ENCODE measurements at regions not wholly inside any gene's neighbourhood (a gene's known extent, or its start where the extent isn't known, plus 50 kb on each side); places are given as distances from the start of the nearest gene placed in this dataset.

DNA sequence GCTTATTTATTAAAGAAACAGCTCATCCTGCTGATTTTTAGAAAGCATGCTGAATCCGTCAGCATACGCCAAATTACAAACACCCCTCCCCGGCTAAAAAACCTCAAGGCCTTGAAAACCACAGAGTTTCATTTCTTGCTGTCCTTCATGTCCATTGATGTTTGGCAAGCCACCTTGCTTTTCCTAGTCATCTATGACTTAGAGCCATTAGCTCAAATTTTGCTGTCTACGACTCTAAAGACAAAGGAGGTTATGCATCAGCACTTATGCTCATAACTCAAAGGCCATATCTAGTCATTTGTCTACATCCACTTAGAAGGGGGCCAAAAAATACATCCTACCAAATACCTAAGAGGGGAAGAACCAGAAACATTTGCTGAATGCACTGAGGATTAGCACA is 925.1 kb downstream of the PCDH7 start:
- H2AFZ ChIP-seq: no peak overlapping the region
- no peaks in the 10 kb centered on the region for H3K27me3 ChIP-seq (ENCODE audit: control insufficient read depth, insufficient read depth, low read length)
- H3K9me3 ChIP-seq (ENCODE audit: control insufficient read depth, low read length): no peaks in the 10 kb centered on the region
- H3K4me3 ChIP-seq (ENCODE audit: low read depth, low read length): no peak overlapping the region
- no peak overlapping the region for H3K27ac ChIP-seq
- no peaks in the 10 kb centered on the region for H3K4me1 ChIP-seq
- TF ChIP-seq, protein P1, sequence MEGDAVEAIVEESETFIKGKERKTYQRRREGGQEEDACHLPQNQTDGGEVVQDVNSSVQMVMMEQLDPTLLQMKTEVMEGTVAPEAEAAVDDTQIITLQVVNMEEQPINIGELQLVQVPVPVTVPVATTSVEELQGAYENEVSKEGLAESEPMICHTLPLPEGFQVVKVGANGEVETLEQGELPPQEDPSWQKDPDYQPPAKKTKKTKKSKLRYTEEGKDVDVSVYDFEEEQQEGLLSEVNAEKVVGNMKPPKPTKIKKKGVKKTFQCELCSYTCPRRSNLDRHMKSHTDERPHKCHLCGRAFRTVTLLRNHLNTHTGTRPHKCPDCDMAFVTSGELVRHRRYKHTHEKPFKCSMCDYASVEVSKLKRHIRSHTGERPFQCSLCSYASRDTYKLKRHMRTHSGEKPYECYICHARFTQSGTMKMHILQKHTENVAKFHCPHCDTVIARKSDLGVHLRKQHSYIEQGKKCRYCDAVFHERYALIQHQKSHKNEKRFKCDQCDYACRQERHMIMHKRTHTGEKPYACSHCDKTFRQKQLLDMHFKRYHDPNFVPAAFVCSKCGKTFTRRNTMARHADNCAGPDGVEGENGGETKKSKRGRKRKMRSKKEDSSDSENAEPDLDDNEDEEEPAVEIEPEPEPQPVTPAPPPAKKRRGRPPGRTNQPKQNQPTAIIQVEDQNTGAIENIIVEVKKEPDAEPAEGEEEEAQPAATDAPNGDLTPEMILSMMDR (IDR thresholded peaks at IDR 0.05): no peak
- H3K9ac ChIP-seq: no peak overlapping the region
- no peak overlapping the region for H3K4me2 ChIP-seq (ENCODE audit: low read length)
- no peaks in the 10 kb centered on the region for H3K79me2 ChIP-seq
- H3K36me3 ChIP-seq (ENCODE audit: control insufficient read depth, insufficient read depth, low read length): no peaks in the 10 kb centered on the region

DNA sequence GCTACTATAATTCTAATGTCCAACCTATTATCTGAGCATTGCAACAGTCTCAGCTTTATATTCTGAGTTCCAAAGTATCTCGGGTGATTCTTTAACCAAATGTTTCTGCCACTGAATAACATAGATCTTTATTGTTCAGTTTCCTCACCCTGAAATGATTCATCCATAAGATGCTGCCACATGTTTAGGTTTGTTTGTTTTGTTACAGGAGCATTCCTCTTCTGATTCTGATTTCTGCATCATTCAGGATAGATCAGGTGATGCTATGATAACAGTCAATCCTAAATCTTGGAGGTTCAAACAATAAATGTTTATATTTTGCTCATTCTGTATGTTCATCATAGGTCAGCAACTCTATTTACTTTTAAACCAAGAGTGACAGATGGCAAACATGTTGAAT is 927.6 kb downstream of the PCDH7 start:
- Histone ChIP-seq H3K27me3 (ENCODE audit: control insufficient read depth, insufficient read depth, low read length) (no peaks in the 10 kb centered on the region), H3K4me3 (ENCODE audit: low read depth, low read length) (no peak overlapping the region), H3K4me2 (ENCODE audit: low read length) (no peak overlapping the region), H3K27ac (no peak overlapping the region), H3K4me1 (no peaks in the 10 kb centered on the region), H3K36me3 (ENCODE audit: control insufficient read depth, insufficient read depth, low read length) (no peaks in the 10 kb centered on the region), H3K79me2 (no peaks in the 10 kb centered on the region), H3K9me3 (ENCODE audit: control insufficient read depth, low read length) (no peaks in the 10 kb centered on the region), H3K9ac (no peak overlapping the region), H2AFZ (no peak overlapping the region)
- TF ChIP-seq, protein P1 (IDR thresholded peaks at IDR 0.05): no peak

DNA sequence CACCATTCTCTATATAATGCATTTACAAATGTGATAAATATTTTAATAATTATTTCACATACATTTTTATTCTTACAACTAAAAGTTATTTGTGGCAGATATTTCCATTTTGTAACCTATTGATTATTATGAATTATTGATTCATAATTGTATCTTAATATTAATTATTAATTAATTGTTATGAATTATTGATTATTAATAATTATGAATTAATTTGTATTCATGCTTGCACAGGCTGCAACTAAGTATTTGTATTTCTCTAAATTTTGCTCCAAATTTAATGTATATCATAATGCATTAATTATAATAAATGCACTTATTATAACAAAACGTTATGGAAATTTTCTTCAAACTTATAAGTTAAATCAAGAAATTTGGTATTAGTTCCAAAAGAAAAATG is 929.7 kb downstream of the PCDH7 start:
- H3K9ac ChIP-seq: no peak overlapping the region

DNA sequence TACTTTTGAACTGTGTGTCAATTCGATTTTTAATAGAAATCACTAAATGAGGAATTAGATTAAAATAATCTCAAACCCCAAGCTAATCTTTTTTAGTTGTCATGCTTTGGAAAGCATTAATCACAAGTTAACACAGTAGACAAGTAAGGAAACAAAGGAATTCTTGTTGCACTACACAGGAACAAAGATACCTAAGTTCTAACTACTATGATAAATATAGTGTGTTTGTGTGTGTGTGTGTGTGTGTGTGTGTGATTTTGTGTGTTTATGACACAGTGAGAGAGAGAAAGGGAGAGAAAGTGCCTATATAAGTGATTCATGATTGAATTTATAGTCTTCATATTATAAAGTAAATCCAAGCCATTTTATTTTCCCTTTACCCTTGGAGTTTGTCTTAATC is 931.4 kb downstream of the PCDH7 start:
- no peak overlapping the region for H3K27ac ChIP-seq
- TF ChIP-seq, protein P1 (IDR thresholded peaks at IDR 0.05): no peak
- no peaks in the 10 kb centered on the region for H3K9me3 ChIP-seq (ENCODE audit: control insufficient read depth, low read length)
- H3K27me3 ChIP-seq (ENCODE audit: control insufficient read depth, insufficient read depth, low read length): no peaks in the 10 kb centered on the region
- H3K4me1 ChIP-seq: no peaks in the 10 kb centered on the region
- no peak overlapping the region for H3K9ac ChIP-seq
- no peaks in the 10 kb centered on the region for H3K79me2 ChIP-seq
- H3K4me3 ChIP-seq (ENCODE audit: low read depth, low read length): no peak overlapping the region
- H3K36me3 ChIP-seq (ENCODE audit: control insufficient read depth, insufficient read depth, low read length): no peaks in the 10 kb centered on the region
- no peak overlapping the region for H3K4me2 ChIP-seq (ENCODE audit: low read length)
- H2AFZ ChIP-seq: no peak overlapping the region

More for the DNA sequence above, 929.7 kb downstream of the PCDH7 start:
- Histone ChIP-seq H3K27ac (no peak overlapping the region), H3K79me2 (no peaks in the 10 kb centered on the region), H3K4me3 (ENCODE audit: low read depth, low read length) (no peak overlapping the region), H3K9me3 (ENCODE audit: control insufficient read depth, low read length) (no peaks in the 10 kb centered on the region), H3K27me3 (ENCODE audit: control insufficient read depth, insufficient read depth, low read length) (no peaks in the 10 kb centered on the region), H2AFZ (no peak overlapping the region), H3K4me1 (no peaks in the 10 kb centered on the region), H3K36me3 (ENCODE audit: control insufficient read depth, insufficient read depth, low read length) (no peaks in the 10 kb centered on the region), H3K4me2 (ENCODE audit: low read length) (no peak overlapping the region)
- TF ChIP-seq, protein P1 (IDR thresholded peaks at IDR 0.05): no peak

DNA sequence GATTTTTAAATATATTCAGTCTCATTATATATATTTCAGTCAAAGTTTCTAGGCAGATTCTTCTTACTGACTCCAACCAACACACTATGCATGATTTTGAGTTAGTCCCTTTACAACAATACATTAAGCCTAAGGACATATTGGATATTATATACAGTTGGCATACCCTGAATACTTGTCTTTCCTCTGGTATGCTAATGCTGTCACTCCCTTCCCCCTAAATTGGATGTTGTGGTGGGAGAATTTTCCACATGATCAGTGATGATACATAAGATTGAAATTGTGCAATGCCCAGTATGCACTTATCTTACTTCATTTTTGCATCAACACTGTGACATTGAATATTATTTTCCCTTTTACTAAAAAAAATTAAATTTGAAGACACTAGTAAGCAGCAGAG is 935.2 kb downstream of the PCDH7 start:
- Histone ChIP-seq H3K4me2 (ENCODE audit: low read length) (no peak overlapping the region), H3K9ac (no peak overlapping the region), H3K4me1 (no peaks in the 10 kb centered on the region), H3K36me3 (ENCODE audit: control insufficient read depth, insufficient read depth, low read length) (no peaks in the 10 kb centered on the region), H3K27ac (no peak overlapping the region), H3K79me2 (no peaks in the 10 kb centered on the region), H3K27me3 (ENCODE audit: control insufficient read depth, insufficient read depth, low read length) (no peaks in the 10 kb centered on the region), H2AFZ (no peak overlapping the region), H3K9me3 (ENCODE audit: control insufficient read depth, low read length) (no peaks in the 10 kb centered on the region), H3K4me3 (ENCODE audit: low read depth, low read length) (no peak overlapping the region)
- TF ChIP-seq, protein P1 (IDR thresholded peaks at IDR 0.05): no peak
